Right renal cortex interstitium (tissue), 3 donors: ENCODE measurements at regions not wholly inside any gene's neighbourhood (a gene's known extent, or its start where the extent isn't known, plus 50 kb on each side); places are given as distances from the start of the nearest gene placed in this dataset.

Experiments used
- DNase-seq, 3 donors: peaks; one replicate each; pipeline ENCODE4 v3.0.0-alpha.2; 2013; ENCODE audit warnings: low read depth in 3 of 3, low spot score in 2 of 3

DNA sequence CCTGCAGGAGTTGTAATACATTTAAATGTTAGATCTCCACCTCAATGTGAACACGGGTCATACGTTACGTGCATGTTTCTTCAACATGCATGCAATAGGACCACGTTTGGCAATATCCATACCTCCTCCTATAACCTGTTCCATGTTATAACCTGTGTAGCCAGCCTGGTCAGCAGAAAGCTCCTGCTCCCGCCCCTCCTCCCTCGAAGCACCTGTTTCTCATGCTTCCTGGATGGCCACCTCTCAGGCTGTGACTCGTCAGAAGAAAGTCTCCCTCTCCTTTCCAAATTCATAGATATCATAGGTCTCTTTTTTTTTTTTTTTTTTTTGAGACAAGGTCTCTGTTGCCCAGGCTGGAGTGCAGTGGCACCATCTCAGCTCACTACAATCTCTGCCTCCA is 96.5 kb downstream of the HMX1 start:
- no peak for DNase-seq

DNA sequence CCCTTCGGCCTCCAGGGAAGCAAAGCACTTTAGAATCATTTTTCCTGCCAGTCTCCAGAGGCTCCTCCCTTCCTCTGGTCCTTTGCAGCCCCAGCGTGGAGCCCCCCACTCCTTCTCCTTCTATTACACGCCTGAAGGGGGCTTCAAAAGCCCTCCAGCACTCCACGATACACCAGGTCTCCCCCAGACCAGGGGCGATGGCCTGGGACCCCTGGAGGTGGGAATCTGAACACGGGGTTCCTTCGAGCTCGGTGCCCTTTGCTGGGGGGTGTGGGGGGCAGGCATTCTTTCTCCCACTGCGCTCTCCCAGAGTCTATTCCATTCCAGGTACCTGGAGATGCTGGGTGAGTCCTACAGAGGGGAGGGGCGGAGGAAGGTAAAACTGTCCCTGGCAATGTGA is 97.6 kb downstream of the HMX1 start:
- DNase-seq, result no peak

DNA sequence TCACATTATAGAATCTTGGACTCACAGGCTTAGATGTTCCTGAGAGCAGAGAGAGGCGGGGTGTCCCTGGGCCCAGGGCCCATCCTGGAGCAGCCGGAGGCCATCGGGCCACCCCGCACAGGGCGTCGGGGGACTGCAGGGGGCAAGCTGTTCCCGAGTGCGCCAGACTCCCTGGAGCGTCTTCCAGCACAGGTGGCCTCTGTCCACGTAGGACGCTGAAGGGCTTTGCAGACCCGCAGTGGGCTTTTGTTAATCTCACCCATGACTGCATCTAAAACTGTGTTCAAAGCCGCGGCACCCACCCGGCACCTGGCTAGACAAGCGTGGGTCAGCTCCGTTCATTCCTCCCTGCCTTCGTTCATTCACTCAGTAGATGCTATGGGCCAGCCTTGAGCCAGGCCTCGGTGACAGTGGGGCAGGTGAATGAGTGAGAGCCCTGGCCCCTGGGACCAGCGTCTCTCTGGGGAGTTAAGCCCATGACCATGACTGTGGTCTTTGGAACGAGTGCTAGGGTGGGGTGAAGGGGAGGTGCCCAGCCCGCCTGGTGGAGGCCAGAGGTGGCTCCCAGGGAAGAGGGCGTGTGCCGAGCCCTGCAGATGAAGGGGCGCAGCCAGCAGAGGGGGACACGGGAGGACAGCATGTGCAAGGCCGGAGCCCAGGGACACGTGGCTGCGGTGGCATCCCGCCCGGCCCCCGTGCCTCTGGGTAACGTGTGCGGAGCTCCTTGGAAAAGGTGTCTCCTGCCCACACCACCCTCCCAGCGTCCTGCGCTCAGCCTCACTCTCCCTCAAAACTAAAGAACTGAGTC is 98.3 kb downstream of the HMX1 start:
- DNase-seq, result no peak

DNA sequence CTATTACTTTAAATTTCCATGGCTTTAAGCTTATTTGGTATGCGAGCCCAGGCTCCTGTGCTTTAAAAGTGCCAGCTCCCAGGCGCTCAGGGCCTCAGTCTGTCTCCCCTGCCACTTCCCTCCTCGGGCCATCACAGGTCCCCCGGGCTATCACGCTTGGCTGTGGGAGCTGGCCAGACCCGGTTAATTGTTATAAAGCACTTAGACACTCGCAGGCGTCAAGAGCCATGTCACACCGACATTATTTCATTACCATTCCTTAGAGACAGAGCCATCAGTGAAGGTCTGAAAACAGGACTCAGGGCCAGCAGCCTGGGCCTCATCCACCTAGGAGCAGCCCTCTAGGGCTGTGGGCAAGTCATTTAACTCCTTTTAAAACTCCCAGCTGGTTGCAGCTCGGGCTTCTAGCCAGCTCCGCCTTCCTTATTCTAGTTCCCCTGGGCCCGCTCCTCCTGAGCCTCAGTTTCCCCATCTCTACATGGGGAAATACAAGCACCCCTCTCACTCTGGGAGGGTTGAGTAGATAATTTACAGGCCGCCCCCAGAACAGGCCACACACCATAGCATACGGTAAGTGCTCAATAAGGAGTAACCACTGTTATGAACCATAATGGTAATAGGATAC is 99.0 kb downstream of the HMX1 start:
- DNase-seq, result no peak

DNA sequence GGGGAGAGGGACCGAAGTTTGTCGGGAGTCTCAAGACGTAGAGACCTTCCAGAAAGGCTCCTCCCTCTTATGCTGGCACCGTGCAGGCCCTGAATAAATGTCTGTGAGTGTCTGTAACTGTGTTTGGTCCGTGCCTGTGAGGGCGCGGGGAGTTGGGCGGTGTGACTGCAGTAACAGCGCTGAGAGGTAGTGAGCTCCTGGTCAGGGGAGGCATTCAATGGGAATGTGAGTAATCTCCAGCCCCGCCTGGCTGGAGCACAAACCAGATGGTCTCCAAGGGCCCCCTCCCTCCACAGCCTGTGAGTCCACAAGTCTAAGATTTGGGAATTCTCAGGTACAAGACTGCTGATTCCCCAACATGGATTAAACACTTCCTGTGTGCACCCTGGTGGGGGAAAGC is 100.0 kb downstream of the HMX1 start:
- DNase-seq, result no peak

DNA sequence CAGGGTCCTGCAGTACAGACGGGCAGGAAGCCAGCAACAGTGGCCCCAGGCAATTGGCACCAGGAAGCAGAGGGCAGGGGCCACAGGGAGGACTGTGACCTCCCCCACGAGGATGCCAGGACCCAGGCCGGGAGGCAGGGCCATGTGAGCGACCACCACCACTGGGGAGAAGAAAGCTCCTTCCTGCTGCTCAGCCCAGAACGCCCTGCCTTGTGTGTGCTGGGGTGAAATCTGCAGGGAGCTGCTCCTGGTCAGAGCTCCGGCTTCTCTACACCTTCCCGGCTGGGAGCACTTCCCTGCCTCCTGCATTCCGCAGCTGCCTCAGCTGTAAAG is 100.4 kb downstream of the HMX1 start:
- DNase-seq, result no peak

DNA sequence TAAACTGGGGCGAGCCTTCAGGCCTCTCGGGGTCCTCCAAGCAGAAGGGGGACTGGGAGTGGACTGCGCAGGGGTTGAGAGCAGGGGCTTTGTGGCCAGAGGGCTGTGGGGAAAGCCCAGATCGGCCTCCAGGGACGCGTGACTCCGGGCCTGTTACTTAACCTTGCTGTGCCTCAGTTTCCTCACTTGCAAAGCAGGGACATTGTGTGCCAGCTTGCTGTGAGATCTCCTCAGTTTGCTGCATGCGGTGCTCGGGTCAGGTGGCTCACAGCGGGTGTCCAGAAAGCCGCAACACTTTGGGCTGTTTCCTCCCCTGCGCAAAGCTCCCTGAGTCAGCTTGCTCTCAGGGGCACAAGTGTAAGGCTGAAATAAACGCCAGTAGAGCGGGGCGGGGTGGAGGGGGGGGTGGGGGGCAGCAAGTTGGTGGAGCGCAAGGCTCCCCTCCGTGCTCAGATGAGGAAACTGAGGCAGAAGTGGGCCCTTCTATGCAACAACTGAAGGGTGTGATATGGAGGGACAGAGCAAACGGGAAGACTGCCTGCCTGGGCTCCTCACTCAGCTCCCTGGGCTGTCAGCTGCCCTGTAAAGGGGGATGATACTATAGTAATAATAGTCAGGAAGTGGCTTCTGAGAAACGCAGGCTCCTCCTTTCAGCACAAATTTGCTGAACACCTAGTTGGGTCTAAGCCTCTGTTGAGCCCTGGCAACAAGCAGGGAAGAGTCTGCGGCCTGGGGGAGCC is 101.0 kb downstream of the HMX1 start:
- DNase-seq, result no peak

DNA sequence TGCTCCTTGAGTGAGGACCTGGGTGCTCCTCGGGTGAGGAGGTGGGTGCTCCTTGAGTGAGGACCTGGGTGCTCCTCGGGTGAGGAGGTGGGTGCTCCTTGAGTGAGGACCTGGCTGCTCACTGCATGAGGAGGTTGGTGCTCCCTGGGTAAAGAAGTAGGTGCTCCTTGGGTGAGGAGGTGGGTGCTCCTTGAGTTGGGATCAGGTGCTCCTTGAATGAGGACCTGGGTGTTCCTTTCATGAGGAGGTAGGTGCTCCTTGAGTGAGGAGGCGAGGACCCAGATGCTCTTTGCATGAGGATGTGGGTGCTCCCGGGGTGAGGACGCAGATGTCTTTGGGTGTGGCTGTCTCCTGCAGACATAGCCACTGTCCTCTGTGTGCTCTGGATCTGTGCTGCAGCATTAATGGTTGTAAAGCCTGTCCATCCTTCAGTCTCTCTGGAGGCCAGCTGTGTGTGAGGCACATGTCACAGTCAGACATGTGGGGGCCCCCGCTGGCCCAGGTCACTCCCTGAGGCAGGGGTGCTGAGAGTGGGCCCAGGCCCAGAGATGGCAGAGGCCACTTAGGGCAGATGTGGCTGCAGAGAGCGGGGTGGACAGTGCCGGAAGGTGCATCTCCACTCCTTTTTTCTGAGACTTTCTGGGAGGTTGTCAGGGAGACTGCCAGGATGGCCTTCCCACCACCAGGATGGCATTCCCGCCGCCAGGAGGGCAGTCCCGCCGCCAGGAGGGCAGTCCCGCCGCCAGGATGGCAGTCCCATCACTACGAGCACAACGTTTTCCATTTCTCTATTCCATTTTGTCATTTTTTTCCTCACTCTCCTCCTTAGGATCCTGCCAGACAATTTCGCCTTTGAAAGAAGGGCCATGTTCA is 101.8 kb downstream of the HMX1 start:
- no peak for DNase-seq

DNA sequence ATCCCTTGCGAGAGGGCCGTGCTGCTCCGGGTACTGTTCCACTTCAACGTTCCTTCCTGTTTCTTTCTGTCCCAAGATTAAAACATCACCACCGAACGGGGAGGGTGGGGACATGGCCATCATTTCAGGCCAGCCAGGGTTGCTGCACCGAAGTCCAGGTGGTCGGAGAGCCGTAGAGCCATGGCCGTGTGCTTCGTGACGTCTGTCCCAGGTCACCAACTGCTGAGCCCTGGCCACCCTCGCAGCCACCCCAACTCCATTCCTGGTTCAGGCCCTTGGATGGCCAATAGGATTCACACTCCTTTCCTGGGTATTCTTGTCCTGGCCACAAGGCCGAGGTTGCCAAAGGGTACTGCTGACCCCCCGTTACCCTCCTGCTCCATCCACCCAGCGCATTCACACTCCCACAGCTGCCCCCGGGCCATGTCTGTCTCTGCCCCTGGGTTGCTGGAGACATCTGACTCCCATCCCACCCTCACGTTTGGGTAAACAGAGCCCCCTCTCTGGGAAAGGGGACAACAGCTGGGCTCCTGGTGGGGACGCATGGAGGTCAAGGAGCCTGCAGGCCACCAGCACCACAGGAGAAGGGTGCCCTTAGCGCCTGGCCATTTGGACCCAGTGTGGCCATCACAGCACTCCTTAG is 103.2 kb downstream of the HMX1 start:
- no peak for DNase-seq

DNA sequence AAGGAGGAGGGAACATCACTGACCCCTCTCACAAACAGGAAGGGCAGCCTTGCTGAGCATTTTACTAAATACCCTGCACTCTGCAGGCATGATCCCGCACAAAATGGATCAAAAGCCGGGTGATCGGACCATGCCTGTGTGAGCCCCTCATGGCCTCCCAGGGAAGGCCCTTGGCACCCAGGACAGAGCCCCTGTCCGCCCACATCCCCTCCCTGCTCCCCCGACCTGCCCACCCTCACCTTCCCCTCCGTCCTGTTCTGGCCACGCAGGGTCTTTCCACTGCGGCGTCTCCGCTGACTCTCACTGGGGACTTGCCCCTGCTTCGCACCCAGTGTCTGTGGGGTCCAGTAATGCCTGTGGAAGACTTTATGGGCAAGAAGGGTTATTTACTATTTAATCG is 105.0 kb downstream of the HMX1 start:
- DNase-seq, result no peak

DNA sequence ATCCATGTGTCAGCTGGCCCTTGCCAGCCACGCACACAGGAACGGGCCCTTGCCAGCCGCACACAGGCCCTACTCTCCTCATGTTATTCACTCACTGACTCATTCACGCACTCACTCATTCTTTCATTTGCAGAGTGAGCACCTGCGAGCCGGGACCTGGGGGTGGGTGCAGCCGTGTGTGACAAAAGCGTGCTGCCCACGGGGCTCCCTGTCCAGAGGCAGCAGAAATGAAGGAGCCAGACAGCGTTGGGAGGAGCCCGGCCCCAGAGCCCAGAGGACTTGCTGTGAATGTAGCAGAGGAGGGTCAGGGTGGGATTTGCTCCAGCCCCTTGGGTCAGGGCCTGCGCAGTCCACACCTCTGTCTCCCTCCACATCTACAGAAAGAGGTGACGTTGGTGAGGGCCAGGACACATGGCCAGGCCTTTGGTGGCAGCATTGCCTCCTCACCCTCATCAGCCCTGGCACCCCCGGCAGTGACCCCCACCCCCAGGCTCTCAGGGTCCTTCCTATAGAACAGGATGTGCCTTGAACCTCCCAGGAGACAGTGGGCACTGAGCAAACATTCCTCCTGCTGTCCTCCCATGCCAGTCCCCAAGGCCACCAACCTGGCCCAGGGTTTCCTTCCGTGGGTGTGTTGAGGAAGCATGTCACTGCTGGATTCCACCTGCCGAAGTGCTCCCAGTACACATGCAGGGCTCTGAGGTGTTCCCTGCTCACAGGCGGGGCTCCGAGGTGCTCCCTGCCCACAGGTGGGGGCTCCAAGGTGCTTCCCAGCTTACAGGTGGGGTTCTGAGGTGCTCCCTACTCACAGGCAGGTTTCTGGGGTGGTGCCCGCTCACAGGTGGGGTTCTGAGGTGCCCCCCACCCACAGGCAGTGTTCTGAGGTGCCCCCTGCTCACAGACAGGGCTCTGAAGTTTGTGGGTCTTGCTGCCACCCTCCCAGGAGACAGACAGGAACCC is 105.7 kb downstream of the HMX1 start:
- DNase-seq, result no peak

DNA sequence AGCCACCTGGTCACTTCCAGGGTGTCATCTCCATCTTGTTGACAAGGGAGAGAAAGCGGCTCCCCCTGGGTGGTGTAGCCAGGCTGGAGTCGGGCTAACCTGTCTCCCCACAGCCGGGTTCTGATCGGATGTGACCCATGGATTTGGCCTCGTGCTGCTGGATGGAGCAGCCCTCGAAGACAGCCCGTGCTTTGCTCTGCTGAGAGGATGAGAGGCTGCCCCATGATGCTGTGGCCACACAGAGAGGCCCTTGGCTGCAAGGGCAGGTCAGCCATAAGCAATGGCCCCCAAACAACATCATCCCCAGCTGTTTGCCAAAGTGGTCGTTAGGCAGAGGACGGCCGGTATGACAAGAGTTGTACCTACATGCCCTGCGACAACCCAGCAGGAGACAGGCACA is 106.6 kb downstream of the HMX1 start:
- no peak for DNase-seq

DNA sequence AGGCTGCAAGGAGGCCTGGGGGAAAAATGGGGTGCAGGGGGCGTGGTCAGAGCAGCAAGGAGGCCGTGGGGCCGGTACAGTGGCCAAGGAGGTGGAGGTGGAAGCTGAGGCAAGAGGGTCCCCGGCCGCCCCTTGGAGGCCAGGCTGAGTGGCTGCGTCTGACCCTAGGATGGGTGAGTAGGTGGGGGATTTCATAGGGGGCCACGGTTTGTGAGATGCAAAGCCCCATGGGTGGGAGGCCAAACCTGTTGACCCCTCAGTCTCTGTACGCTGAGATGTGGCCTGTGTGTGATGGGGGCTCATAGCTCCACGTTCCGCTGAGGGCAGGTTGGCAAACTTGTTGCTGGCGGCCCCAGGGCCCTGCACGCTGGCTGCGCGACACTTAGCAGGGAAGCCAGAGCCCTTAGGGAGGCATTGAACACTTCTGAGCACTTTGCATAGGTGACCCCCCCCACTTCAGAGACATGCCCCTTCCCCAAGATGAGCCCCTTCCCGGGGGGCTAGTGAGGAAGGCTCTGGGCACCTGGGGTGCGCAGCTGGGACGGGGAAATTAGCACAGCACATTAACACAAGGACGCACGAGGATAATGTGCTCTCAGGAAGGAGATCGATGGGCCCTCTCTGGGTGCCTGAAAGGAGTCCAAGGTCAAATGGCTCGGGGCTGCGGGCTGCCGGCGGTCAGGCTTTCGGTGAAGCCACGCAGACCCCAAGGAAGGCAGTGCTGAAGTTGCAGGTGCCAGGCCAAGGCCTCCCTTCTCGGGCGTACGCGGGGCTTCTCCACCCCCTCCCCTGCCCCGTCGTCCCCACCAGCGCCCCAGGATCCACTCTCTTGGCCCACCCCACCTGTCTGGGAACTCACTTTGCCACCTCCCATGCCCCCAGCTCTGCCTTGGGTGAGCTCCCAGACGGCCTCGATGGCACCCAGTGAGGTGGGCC is 107.4 kb downstream of the HMX1 start:
- no peak for DNase-seq

DNA sequence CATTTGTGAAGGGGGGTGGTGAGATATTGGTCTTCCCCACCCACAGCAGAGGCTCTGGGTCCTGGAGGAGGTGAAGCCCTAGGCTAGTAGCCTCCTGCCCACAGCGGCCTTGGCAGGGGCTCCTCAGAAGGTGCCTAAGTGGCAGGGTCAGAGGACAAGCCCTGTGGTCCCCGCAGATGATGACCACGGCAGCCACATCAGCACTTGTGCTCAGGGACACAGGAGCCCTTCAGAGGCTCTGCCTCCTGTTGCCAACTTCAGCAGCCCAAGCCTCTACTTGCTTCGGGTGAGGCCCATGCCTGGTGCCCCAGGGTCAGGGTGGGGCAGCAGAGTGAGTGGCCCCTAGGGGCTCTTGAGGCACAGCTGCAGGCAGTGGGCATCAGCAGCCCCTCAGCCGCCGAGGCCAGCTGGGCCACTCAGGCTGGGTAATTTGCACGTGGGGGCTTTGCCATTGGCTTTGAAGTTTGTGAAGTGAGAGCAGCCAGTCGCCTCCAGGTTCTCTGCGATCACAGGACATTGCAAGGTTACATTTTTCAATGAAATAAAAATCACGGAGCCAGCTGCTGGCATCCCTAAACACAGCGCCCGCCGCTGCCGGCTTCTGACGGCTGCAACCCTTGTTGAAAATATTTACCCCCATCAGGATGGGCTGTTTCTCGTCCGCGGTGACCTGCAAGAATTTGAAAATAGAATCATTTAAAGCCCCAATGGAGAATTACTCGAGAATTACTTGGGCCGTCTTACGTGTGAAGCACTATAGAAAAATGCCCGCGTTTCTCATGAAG is 108.5 kb downstream of the HMX1 start:
- no peak for DNase-seq

DNA sequence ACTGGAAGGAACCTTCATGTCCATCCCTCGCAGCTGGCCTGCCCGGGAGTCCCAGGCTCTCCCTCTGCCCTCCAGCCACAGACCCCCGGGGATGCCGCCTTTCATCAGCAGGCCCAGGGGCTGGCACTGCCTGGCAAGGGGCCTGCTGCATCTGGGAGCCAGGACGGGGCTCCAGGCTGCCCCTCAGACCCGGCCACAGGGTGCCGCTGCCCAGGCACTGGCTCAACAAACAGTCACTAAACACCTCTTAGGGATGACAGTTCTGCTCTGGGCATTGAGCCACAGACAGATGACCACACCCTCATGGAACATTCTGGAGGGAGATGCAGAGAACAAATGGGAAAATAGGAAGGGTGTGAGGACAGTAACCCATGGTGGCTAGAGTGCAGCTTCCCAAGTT is 109.3 kb downstream of the HMX1 start:
- no peak for DNase-seq

DNA sequence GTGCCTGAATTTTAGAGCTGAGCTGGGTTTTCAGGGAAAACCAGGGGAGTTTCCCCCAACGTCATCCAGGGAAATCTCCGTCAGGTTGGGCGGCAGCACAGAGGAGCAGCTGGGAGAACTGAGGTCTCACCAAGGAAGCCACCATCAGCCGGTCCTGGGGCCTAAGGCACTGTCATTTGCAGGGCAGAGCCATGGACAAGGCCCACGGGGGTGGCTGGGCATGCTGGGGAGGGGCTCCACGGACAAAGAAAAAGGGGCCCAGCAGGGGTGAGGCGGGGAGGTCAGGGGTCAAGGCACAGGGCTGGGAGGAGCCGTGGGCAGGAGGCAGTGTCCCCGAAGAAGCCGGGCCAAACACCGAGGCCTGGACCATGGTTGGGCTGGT is 109.8 kb downstream of the HMX1 start:
- DNase-seq, result no peak

DNA sequence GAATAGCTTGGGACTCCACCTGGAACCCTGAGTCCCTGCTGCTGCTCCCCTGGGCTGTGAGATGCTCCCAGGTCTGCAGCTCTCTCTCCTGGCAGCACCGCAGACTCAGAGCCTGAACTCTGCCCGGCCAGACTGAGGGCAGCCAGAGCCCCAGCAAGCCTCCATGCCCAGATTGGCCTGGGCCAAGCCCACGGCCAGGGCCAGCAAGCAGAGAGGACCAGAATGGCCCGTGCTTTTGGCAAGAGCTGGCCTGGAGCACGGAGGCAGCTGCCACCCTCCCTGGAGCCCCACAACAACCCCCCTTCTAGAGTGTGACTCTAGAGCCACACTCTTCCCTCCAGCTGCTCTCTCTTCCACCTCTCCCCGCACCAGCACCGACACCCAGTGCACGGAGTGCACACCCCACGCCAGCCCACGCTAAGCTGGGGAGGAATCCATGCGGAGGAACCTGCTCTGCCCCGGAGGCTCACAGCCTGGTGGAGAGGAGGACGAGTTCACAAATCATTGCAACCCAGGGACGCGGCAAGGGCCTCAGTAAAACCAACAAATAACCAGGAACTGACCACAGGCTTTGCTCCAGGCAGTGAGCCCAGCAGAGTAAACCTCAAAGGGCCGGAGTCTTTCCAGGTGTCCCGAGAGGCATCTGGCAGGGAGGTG is 110.3 kb downstream of the HMX1 start:
- no peak for DNase-seq
